ENCODE measurements at regions not wholly inside any gene's neighbourhood (a gene's known extent, or its start where the extent isn't known, plus 50 kb on each side); places are given as distances from the start of the nearest gene placed in this dataset.
A peak's percentile ranks its signal among the peaks of the same experiment; 100 is the strongest.

- DNase-seq (ENCODE audit: low read depth): no peak
- Histone ChIP-seq H3K4me3 (ENCODE audit: low read depth, low read length) (no peak overlapping the region), H3K27me3 (ENCODE audit: control insufficient read depth, insufficient read depth, low read length) (no peaks in the 10 kb centered on the region), H3K36me3 (ENCODE audit: control insufficient read depth, insufficient read depth, low read length) (no peaks in the 10 kb centered on the region)
- no peak for TF ChIP-seq CTCF (IDR thresholded peaks at IDR 0.05; ENCODE audit: insufficient read depth, low read length, severe bottlenecking)
- no peak for FAIRE-seq
Measured at GRCh38 chr4:57443308-57443707, 333.1 kb upstream of the IGFBP7 start.

- Histone ChIP-seq H3K4me3 (ENCODE audit: low read depth, low read length) (no peak overlapping the region), H3K27me3 (ENCODE audit: control insufficient read depth, insufficient read depth, low read length) (no peaks in the 10 kb centered on the region), H3K36me3 (ENCODE audit: control insufficient read depth, insufficient read depth, low read length) (no peaks in the 10 kb centered on the region)
- DNase-seq (ENCODE audit: low read depth) (peak; percentile 47), FAIRE-seq (no peak)
- peak; percentile 84 for TF ChIP-seq CTCF (IDR thresholded peaks at IDR 0.05; ENCODE audit: insufficient read depth, low read length, severe bottlenecking)
Measured at GRCh38 chr4:57442831-57443291, 332.7 kb upstream of the IGFBP7 start.

DNA sequence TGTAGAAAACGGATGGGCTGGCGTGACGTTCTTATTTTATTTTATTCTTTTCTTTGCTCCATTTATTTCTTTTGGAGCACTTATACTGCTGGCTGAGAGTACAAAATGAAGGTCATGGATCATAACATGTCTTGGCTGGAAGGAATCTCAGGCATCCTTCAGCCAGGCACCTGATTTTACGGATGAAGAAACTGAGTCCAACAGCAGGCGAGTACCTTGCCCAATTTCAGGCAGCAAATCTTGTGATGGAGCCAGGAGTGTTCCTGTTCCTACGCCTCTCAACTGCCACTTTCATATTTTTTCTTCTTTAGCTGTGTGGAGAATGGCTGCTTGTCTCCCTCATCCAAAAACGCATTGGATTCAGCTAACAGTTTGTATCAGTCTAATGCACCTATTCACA lies 332.1 kb upstream of the IGFBP7 start:
- TF ChIP-seq CTCF (IDR thresholded peaks at IDR 0.05; ENCODE audit: insufficient read depth, low read length, severe bottlenecking): no peak
- H3K27me3 ChIP-seq (ENCODE audit: control insufficient read depth, insufficient read depth, low read length): no peaks in the 10 kb centered on the region
- no peak for FAIRE-seq
- no peak for DNase-seq (ENCODE audit: low read depth)
- H3K4me3 ChIP-seq (ENCODE audit: low read depth, low read length): no peak overlapping the region
- H3K36me3 ChIP-seq (ENCODE audit: control insufficient read depth, insufficient read depth, low read length): no peaks in the 10 kb centered on the region

GRCh38 chr4:57437649-57438048 lies 327.5 kb upstream of the IGFBP7 start:
- no peak for TF ChIP-seq CTCF (IDR thresholded peaks at IDR 0.05; ENCODE audit: insufficient read depth, low read length, severe bottlenecking)
- H3K4me3 ChIP-seq (ENCODE audit: low read depth, low read length): no peak overlapping the region
- no peaks in the 10 kb centered on the region for H3K27me3 ChIP-seq (ENCODE audit: control insufficient read depth, insufficient read depth, low read length)
- FAIRE-seq (no peak), DNase-seq (ENCODE audit: low read depth) (no peak)
- H3K36me3 ChIP-seq (ENCODE audit: control insufficient read depth, insufficient read depth, low read length): no peaks in the 10 kb centered on the region

GRCh38 chr4:57435300-57435699 lies 325.1 kb upstream of the IGFBP7 start:
- Histone ChIP-seq H3K27me3 (ENCODE audit: control insufficient read depth, insufficient read depth, low read length) (no peaks in the 10 kb centered on the region), H3K36me3 (ENCODE audit: control insufficient read depth, insufficient read depth, low read length) (no peaks in the 10 kb centered on the region), H3K4me3 (ENCODE audit: low read depth, low read length) (no peak overlapping the region)
- no peak for TF ChIP-seq CTCF (IDR thresholded peaks at IDR 0.05; ENCODE audit: insufficient read depth, low read length, severe bottlenecking)
- FAIRE-seq: no peak
- no peak for DNase-seq (ENCODE audit: low read depth)

GRCh38 chr4:57430726-57431125 lies 320.5 kb upstream of the IGFBP7 start:
- FAIRE-seq: no peak
- H3K27me3 ChIP-seq (ENCODE audit: control insufficient read depth, insufficient read depth, low read length): no peaks in the 10 kb centered on the region
- DNase-seq (ENCODE audit: low read depth): no peak
- H3K36me3 ChIP-seq (ENCODE audit: control insufficient read depth, insufficient read depth, low read length): no peaks in the 10 kb centered on the region
- no peak for TF ChIP-seq CTCF (IDR thresholded peaks at IDR 0.05; ENCODE audit: insufficient read depth, low read length, severe bottlenecking)
- no peak overlapping the region for H3K4me3 ChIP-seq (ENCODE audit: low read depth, low read length)
